ENCODE measurements at regions not wholly inside any gene's neighbourhood (a gene's known extent, or its start where the extent isn't known, plus 50 kb on each side); places are given as distances from the start of the nearest gene placed in this dataset.
"Not testable (repeated sequence)": the region's sequence is repeated elsewhere in the genome, so short reads cannot be mapped to it uniquely, and the experiment has no call there.

DNA sequence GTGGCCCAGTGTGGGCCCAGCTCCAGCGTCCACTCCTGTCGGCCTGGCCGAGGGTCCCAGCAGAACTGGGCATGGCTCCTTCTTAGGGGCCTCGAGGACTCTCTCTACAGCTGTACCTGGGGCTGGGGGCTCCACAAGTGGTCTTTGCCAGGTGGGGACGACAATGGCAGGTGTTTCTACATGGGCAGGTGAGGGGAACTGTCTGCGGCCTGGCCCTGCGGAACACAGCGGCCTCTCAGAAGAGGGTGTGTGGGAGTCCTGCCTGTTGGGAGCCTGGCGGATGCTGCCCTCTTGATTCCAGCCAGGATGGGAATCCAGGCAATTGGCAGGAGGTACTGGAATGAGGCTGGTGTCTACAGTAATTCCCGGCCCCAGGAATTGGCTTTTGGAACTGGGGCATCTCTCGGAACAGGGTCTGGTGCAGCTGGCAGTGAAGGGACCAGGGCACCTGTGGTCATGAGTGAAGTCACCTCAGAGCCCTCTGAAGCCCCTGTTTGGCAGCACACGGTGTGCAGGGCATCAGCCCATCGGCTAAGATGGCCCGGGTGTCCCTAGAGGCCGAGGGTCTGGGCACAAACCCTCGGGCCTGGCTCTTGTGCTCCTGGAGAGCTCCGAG lies 357.9 kb downstream of the TMEM121 start:
- not testable (repeated sequence) for DNase-seq

DNA sequence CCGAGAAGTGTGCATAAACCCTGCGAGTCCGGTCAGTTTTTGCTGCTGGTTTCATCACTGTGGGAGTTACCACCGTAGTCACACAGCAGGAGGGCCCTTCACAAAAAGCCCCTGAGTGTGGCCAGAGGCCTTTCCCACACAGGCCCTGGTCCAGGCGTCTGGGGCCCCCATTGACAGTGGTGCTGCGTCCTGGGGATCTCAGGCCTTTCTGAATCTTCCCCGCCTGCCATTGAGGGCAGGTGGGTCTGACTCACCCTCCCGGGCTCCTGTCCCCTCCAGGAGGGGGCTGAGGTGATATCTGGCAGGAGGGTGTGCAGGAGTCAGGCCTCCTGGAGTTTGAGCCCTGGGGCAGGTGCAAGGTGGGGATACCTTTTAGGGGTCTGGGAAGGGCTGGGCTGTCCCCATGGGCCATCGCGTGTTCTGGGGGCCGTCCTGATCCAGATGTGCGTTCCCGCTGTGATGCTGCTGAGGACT lies 358.5 kb downstream of the TMEM121 start:
- no peak for DNase-seq

DNA sequence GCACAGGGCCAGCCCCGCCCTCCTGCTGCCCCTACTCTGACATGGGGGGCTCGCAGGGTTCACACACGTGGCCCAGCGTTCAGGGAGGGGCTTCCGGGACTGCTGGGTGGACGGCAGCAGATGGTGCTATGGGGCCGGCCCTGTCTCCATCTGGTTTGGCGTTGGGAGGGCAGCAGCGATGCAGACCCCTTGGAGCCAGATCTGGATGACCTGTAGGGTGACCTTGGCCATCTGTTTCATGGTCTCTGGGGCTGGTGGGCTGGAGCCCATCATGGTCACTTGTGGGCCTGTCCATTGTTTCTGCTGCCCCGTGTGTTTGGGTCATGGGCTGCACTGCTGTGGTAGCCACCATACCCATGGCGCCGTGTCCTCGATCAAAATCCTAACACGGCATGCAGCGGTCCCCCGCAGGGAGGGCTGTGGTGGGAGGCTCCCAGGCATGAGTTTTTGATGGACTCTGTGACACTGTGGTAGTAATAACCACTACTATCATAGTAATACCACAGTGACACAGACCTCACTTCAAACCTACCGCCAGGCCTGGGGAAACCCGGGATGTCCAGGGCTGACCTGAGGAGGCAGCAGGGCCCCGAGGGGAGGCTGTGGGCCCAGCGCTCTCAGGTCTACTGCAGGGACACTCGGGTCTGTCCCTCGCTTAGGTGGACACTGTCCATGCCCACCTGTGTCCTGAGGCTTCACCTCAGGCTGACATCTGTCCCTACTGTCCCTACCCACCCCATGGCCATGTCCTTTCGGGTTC lies 359.4 kb downstream of the TMEM121 start:
- no peak for DNase-seq

DNA sequence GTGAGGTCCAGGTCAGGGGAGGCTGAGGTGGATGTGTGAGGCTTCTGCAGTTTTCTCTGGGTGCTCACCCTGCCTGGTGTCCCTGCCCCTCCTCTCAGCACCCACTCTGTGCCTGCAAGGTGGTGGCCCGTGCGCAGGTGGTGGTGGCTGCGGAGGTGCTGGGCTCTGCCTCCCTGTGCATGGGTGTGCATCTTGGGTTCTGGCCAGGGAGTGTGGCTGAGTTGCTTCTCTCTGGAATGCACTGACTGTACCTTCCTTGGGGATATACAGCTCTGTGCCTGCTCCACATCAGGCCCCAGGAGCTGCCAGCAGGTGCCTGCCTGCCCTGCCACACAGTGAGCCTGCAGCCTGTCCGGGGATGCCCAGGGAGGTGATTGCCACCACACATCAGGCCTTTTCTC lies 360.4 kb downstream of the TMEM121 start:
- not testable (repeated sequence) for DNase-seq

DNA sequence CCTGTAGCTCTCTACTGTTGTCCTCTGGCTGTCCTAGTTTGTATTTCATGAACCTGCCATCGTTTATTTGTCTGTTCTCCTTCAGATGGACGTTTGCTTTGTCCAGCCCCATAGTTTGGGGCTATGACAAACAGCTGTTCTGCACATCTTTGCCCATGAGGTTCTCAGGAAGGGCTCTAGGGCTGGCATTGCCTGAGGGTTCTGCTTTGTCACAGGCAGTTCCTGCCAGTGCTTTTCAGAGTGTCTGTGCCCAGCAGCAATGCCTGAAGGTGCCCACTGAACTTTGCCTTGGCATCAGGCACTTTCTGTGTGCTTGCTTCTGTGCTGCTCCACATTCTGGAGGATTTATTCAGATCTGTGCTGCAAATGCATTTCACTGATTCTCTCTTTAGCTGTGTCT lies 361.3 kb downstream of the TMEM121 start:
- DNase-seq: no peak

DNA sequence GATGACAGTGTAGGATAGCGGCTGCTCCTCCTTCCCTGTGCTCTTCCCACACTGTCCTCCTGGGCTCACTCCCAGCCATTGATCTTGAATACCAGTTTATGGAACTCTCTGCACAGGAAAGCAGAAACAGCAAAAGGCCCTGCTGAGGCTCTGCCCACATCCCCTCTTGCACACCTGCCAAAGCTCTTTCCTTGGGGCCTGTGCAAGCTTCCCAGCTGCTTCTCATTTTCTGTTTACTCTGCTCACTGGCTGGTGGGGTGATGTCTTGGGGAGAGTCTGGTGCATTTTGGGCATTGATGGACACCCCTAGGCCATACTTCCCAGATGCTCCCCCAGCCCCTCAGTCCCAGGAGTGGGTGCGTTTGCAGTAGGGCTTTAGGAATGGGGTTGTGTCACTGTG lies 361.8 kb downstream of the TMEM121 start:
- no peak for DNase-seq

DNA sequence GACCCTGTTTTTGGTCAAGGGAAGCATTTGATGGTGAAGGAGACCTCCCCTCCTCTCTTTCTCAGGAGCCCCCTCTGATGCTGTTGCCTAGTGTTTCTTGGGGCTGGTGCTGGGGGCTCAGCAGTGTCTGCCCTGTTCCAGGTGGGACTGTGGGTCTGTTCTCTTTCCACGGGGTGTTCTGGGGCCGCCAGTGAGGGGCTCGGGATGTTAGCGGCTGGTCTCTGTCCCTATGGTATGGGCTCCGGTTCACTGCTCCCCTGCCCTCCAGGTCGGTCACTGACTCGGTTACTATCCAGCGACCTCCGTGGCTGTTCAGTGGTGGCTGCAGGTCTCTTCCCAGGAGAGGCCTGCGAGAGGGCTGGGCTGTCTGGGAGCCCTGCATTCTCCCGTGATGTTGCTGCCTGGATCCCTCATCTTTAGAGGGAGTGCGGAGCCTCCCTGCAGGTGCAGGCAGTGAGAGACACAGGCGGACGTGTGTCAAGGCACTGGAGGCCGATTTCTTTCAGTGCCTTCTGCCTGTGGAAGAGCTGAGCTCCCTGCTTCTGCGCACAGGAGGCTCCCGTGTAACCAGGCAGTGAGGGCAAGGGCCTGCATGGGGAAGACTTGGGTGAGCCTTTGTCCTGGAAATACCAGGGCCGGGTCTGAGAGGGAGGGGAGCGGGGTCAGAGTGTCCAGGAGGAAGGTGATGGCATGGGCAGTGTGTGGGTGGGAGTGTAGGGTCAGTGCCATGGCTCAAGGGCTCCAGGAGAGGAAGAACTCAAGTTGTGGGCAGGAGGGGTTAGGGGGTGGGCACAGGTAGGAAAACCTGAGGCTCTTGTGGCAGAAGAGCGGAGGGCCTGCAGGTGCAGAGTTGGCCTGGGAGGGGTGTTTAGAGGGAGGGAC lies 362.6 kb downstream of the TMEM121 start:
- DNase-seq: no peak

DNA sequence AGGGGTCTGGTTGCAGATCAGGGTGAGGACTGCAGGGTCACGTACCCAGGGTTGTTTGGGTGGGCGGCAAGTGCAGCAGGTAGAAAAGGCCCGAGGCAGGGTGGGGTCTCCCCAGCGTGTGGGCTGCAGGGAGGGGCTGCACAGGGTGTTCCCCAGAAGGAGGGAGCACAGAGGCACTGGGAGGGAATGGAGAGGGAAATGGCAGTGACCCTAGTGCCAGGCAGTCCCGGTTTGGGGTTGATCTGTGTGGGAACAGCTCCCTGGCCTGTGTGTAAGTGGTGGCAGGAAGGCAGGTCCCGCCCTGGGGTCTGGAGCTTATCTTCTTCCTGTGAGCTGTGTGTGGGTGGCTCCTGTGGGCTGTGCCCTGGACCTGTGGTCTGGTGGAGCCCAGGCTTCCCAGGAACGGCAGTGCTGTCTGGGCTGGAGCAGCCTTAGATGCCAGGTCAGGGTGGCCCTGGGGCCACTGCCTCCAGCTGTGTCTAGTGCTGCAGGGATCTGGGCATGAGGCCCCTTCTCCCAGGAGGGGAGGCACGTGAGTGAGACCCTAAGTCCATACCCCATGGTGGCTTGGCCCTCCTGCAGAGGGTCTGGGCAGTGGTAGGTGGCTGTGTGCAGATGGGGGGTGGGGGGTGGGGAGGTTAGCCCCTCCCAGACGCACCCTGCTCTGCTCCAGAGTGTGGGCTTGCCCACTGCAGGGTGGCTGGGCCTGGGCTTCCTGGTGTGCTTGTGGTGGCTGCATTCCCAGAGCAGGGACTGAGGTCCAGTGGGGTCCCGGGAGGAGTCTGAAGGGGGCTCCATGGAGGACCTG lies 363.5 kb downstream of the TMEM121 start:
- no peak for DNase-seq

DNA sequence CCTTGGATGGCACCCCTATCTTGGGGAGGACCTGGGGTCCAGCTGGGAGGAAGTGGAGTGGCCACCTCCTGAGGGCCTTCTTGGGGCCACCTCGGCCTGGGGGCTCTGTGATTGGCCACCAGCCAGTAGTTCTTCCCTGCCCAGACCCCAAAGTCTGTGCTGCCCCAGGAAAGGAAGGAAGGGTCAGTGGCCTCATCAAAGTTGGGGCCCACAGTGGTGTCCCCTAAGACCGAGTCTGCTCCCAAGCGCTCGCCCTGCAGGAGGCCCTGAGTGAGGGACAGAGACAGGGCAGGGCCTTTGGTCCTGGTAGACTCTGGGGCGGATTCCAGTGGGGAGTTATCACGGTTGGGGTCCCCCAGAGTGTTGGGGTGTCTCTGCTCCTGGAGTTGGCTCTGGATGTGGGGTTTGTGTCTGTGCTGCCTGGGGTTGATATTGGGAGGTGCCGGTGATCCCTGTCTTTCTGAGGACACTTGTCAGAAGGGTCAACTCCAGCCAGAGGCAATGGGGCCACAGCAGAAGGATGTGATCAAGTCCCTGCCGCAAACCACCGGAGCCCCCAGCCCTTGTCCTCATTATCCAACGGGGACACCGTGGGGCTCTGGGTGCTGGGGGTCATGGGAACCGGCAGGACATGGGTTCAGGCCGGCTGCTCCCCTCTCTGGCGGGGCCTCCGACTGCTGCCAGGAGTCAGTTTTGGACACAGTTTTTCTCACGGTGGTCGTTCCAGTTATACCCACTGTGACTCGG lies 364.3 kb downstream of the TMEM121 start:
- DNase-seq: no peak

DNA sequence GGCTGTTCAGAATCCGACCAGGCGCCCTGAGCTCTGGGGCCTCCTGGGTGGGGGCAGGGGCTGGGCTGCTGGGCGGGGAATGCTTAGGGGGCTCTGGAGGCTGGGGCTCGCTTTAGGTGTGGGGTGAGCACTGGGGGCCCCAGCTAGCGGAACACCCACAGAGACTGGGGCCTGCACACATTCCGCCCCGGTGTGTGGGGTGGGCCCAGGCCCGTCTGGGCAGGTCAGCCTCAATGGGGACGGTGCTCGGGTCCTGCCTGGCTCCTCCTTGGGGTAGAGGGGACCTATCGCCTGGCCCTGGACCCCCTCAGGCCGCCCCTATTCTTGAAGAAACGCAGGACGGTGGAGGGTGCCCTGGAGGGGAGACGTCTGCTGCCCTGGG lies 364.8 kb downstream of the TMEM121 start:
- no peak for DNase-seq

DNA sequence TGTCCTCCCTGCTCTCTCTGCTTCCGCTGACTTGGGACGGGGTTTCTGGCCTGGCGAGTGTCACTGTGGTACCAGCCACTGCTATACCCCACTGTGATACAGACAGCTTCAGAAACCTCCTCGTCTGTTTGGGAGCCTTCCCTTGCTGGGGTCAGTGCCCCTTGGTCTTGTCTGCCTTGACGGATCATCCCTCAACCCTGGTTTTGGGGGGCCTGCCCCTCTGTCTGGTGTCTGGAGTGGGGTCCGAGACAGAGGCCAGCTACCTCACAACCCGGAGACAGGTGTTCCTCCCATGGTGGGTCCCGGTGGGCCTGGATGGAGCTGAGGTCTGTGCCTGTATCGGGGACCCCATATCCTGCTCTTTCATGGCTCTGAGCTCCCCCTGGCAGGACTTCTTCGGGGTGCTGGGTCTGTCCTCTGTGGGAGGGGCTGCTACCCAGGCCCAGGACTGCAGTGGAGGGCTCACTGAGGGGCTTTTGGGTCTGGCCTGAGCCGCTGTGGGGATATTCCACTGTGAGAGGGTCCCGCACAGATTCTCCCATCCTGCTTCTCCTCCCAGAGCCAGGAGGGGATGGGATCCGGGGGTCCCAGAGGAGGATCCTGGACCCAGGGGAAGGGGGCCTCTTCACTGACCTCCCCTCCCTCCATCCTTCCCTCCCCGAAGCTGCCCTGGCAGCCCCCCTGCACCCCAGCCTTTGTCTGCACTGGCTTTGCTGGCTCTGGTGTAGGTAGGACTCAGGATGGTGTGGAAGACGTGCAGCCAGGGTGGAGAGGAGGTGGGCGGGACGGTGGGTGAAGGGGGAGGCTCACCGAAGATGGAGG lies 365.5 kb downstream of the TMEM121 start:
- DNase-seq: no peak

DNA sequence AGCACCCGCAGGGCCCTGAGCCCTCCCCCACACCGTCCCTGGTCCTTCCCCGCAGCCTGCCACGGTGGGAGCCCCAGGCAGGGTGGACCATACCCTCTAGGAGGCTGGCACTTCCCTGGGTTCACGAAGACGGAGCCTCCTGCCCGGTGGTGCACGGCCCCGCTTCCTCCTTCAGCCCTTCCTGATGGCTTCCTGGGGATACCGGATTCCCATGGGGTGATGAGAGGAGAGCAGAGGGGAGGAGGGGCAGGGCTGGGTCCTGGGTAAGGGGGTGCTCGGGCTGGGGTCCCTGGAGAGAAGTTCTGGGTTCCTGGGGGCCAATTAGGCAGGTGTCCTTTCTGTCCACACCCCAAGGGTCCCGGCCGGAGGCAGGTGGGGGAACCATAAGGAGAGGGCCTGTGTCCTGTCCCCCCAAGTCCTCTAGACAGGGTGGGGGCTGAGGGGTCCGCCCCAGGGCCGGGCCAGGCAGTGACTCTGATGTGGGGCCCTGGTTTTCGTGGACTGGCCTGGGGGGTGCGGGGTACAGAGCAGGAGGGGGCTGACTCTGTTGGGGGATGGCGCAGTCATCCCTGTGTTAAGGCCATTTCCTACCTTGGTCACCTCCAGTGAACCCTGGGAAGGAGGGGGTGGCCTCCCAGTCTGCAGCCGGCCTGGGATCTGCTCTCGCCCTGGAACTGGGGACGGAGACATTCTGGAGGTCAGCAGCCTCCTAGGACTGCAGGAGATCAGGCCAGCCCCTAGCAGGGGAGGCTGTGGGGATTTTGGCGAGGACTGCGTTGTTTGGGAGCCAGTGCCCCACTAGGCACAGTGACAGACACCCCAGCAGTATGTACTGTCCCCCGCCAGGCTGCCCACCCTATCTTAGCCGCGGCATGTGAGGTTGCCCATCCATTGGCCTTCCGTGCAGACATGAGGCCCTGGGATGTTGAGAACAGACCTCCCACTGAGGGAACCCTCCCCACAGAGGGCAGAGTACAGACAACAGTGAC lies 366.4 kb downstream of the TMEM121 start:
- not testable (repeated sequence) for DNase-seq

DNA sequence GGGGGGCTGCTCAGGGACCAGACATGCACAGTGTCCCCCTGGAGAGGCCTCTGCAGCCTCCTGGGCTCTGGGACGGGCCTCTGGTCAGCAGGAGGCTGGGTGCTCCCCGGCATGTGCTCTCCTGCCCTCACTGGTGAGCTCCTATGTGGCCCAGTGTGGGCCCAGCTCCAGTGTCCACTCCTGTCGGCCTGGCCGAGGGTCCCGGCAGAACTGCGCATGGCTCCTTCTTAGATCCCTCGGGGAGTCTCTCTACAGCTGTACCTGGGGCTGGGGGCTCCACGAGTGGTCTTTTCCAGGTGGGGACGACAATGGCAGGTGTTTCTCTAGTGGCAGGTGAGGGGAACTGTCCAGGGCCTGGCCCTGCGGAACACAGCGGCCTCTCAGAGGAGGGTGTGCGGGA lies 367.3 kb downstream of the TMEM121 start:
- not testable (repeated sequence) for DNase-seq

DNA sequence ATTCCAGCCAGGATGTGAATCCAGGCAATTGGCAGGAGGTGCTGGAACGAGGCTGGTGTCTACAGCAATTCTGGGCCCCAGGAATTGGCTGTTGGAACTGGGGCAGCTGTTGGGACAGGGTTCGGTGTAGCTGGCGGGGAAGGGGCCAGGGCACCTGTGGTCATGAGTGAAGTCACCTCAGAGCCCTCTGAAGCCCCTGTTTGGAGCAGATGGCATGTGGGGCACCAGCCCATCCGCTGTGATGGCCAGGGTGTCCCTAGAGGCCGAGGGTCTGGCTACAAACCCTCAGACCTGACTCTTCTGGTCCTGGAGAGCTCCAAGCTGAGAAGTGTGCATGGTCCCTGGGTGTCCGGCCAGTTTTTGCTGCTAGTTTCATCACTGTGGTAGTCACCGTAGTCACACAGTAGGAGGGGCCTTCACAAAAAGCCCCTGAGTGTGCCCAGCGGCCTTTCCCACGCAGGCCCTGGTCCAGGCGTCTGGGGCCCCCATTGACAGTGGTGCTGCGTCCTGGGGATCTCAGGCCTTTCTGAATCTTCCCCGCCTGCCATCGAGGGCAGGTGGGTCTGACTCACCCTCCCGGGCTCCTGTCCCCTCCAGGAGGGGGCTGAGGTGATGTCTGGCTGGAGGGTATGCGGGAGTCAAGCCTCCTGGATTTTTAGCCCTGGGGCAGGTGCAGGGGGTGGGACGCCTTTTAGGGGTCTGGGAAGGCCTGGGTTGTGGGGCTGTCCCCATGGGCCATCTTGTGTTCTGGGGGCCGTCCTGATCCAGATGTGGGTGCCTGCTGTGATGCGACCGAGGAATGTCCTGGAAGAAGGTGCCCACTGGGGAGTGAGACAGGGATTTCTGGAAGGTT lies 368.0 kb downstream of the TMEM121 start:
- DNase-seq: no peak

DNA sequence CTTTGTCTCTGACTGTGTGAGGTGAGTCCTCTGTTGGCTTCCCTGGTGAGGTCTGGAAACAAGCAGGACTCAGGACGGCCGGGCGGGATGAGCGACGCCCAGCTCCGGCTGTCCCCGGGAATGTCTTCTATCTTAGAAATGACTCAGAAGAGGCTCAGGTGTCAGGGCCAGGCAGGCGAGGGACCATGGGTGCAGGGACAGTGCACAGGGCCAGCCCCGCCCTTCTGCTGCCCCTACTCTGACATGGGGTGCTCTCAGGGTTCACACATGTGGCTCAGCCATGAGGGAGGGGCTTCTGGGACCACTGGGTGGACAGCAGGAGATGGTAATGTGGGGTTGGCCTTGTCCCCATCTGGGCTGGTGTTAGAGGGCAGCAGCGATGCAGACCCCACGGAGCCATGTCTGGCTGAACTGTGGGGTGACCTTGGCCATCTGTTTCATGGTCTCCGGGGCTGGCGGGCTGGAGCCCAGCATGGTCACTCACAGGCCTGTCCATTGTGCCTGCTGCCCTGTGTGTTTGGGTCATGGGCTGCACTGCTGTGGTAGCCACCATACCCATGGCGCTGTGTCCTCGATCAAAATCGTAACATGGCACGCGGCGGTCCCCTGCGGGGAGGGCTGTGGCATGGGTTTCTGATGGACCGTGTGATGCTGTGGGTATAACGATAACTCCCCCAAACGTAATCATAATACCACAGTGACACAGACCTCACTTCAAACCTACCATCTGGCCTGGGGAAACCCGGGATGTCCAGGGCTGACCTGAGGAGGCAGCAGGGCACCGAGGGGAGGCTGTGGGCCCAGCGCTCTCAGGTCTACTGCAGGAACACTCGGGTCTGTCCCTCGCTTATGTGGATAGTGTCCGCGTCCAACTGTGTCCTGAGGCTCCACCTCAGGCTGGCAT lies 368.8 kb downstream of the TMEM121 start:
- no peak for DNase-seq

DNA sequence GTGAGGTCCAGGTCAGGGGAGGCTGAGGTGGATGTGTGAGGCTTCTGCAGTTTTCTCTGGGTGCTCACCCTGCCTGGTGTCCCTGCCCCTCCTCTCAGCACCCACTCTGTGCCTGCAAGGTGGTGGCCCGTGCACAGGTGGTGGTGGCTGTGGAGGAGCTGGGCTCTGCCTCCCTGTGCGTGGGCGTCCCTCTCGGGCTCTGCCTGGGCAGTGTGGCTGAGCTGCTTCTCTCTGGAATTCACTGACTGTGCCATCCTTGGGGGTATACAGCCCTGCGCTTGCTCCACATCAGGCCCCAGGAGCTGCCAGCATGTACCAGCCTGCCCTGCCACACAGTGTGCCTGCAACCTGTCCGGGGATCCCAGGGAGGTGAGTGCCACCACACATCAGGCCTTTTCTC lies 369.8 kb downstream of the TMEM121 start:
- not testable (repeated sequence) for DNase-seq

DNA sequence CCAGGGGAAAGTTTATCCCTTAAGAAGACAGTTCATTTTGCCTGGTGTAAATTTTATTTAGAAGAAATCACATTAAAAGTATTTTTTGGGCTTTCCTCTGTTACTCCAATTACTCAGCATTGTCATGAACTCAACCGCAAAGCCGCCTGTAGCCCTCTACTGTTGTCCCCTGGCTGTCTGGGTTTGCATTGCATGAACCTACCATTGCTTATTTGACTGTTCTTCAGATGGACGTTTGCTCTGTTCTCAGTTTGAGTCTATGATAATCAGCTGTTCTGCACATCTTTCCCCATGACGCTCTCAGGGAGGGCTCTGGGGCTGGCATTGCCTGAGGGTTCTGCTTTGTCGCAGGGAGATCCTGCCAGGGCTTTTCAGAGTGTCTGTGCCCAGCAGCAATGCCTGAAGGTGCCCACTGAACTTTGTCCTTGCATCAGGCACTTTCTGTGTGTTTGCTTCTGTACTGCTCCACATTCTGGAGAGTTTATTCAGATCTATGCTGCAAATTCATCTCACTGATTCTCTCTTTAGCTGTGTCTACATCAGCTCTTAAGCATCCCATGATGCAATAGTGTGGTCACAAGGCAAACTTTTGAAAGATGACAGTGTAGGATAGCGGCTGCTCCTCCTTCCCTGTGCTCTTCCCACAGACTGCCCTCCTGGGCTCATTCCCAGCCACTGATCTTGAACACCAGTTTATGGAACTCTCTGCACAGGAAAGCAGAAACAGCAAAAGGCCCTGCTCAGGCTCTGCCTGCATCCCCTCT lies 370.8 kb downstream of the TMEM121 start:
- DNase-seq: not testable (repeated sequence)

Measured in NCI-H524 treated with DMSO at 0.1 percent for 48 hours (cell line).